ENCODE measurements at regions not wholly inside any gene's neighbourhood (a gene's known extent, or its start where the extent isn't known, plus 50 kb on each side); places are given as distances from the start of the nearest gene placed in this dataset.

GRCh38 chr5:155959082-155959481 lies 367.9 kb upstream of the SGCD start:
- CTCF ChIA-PET, result interaction anchor here (1.2 kb wide), 1 partner anchor 15 kb away, joined by 3 read pairs; no protein-coding TSS in a partner anchor
- TF ChIP-seq IRF1 (CRISPR knock-in tag; IDR thresholded peaks at IDR 0.05), result no peak
- no peak for TF ChIP-seq RELA (CRISPR knock-in tag; IDR thresholded peaks at IDR 0.05; ENCODE audit: borderline replicate concordance)
- TF ChIP-seq FOXK1 (CRISPR knock-in tag; IDR thresholded peaks at IDR 0.05), result no peak
- no peak for TF ChIP-seq ZNF263 (CRISPR knock-in tag; IDR thresholded peaks at IDR 0.05; ENCODE audit: low read depth)
- TF ChIP-seq NFYB (CRISPR knock-in tag; conservative IDR thresholded peaks at IDR 0.05; ENCODE audit: low read depth), result no peak
- TF ChIP-seq, protein P1, sequence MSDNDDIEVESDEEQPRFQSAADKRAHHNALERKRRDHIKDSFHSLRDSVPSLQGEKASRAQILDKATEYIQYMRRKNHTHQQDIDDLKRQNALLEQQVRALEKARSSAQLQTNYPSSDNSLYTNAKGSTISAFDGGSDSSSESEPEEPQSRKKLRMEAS (CRISPR knock-in tag; IDR thresholded peaks at IDR 0.05), result no peak
- TF ChIP-seq, protein P2, sequence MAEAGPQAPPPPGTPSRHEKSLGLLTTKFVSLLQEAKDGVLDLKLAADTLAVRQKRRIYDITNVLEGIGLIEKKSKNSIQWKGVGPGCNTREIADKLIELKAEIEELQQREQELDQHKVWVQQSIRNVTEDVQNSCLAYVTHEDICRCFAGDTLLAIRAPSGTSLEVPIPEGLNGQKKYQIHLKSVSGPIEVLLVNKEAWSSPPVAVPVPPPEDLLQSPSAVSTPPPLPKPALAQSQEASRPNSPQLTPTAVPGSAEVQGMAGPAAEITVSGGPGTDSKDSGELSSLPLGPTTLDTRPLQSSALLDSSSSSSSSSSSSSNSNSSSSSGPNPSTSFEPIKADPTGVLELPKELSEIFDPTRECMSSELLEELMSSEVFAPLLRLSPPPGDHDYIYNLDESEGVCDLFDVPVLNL (CRISPR knock-in tag; IDR thresholded peaks at IDR 0.05; ENCODE audit: borderline replicate concordance, low read depth), result no peak
- TF ChIP-seq ZNF121 (CRISPR knock-in tag; IDR thresholded peaks at IDR 0.05), result no peak
- TF ChIP-seq, protein P3, sequence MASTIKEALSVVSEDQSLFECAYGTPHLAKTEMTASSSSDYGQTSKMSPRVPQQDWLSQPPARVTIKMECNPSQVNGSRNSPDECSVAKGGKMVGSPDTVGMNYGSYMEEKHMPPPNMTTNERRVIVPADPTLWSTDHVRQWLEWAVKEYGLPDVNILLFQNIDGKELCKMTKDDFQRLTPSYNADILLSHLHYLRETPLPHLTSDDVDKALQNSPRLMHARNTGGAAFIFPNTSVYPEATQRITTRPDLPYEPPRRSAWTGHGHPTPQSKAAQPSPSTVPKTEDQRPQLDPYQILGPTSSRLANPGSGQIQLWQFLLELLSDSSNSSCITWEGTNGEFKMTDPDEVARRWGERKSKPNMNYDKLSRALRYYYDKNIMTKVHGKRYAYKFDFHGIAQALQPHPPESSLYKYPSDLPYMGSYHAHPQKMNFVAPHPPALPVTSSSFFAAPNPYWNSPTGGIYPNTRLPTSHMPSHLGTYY (CRISPR knock-in tag; IDR thresholded peaks at IDR 0.05), result no peak
- TF ChIP-seq, protein P4, sequence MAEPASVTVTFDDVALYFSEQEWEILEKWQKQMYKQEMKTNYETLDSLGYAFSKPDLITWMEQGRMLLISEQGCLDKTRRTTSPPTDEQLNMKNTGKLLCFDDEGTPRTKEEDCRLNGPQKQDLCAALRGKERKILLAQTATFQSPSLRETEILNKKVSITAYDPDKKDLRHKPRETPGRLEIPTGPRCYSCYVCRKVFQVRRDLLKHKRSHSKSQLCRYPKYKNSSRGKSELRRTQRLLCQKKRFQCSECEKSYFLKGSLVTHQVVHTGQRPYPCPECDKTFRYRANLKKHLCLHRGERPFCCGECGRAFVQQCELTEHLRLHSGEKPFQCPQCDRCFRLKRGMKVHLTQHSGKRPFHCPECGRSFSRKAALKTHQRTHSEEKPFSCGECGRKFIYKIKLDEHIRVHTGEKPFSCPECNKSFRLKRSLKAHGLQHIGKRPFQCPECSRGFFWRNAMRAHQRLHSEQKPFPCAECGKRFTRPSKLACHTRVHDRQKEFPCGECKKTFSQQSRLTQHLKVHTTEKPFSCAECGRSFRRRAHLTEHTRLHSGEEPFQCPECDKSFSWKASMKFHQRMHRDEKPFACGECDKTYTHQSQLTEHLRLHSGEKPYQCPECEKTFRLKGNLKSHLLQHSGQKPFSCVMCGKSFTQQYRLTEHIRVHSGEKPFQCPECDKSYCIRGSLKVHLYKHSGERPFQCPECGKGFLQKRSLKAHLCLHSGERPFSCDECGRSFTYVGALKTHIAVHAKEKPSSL (CRISPR knock-in tag; conservative IDR thresholded peaks at IDR 0.05), result no peak
- no peak for TF ChIP-seq ELF4 (CRISPR knock-in tag; IDR thresholded peaks at IDR 0.05; ENCODE audit: low read depth)
- TF ChIP-seq FOXP1 (CRISPR knock-in tag; IDR thresholded peaks at IDR 0.05; ENCODE audit: borderline replicate concordance), result no peak
- TF ChIP-seq ZSCAN18 (CRISPR knock-in tag; IDR thresholded peaks at IDR 0.05), result no peak
- no peak for TF ChIP-seq ZNF416 (CRISPR knock-in tag; IDR thresholded peaks at IDR 0.05)
- TF ChIP-seq OVOL2 (CRISPR knock-in tag; IDR thresholded peaks at IDR 0.05; ENCODE audit: borderline replicate concordance), result no peak
- no peak for TF ChIP-seq ZNF317 (CRISPR knock-in tag; IDR thresholded peaks at IDR 0.05; ENCODE audit: borderline replicate concordance, low read depth)
- TF ChIP-seq GABPB1 (CRISPR knock-in tag; IDR thresholded peaks at IDR 0.05), result no peak
- TF ChIP-seq, protein P5, sequence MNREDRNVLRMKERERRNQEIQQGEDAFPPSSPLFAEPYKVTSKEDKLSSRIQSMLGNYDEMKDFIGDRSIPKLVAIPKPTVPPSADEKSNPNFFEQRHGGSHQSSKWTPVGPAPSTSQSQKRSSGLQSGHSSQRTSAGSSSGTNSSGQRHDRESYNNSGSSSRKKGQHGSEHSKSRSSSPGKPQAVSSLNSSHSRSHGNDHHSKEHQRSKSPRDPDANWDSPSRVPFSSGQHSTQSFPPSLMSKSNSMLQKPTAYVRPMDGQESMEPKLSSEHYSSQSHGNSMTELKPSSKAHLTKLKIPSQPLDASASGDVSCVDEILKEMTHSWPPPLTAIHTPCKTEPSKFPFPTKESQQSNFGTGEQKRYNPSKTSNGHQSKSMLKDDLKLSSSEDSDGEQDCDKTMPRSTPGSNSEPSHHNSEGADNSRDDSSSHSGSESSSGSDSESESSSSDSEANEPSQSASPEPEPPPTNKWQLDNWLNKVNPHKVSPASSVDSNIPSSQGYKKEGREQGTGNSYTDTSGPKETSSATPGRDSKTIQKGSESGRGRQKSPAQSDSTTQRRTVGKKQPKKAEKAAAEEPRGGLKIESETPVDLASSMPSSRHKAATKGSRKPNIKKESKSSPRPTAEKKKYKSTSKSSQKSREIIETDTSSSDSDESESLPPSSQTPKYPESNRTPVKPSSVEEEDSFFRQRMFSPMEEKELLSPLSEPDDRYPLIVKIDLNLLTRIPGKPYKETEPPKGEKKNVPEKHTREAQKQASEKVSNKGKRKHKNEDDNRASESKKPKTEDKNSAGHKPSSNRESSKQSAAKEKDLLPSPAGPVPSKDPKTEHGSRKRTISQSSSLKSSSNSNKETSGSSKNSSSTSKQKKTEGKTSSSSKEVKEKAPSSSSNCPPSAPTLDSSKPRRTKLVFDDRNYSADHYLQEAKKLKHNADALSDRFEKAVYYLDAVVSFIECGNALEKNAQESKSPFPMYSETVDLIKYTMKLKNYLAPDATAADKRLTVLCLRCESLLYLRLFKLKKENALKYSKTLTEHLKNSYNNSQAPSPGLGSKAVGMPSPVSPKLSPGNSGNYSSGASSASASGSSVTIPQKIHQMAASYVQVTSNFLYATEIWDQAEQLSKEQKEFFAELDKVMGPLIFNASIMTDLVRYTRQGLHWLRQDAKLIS (CRISPR knock-in tag; IDR thresholded peaks at IDR 0.05; ENCODE audit: borderline replicate concordance), result no peak
- no peak for TF ChIP-seq MXD4 (CRISPR knock-in tag; IDR thresholded peaks at IDR 0.05; ENCODE audit: borderline replicate concordance)

More at GRCh38 chr5:155959082-155959481, 367.9 kb upstream of the SGCD start:
- H3K36me3 Mint-ChIP-seq, result no peaks in the 10 kb centered on the region
- no peak overlapping the region for H3K27ac Mint-ChIP-seq
- no peak for DNase-seq (ENCODE audit: low spot score)
- no peak for ATAC-seq
- no peak overlapping the region for H3K4me3 Mint-ChIP-seq
- no peaks in the 10 kb centered on the region for H3K9me3 Mint-ChIP-seq
- POLR2A ChIA-PET, result no interaction called here
- H3K4me1 Mint-ChIP-seq, result peaks cover 5% of the 10 kb centered on the region; the same call in 1 of the 2 replicates
- no peaks in the 10 kb centered on the region for H3K27me3 Mint-ChIP-seq (ENCODE audit: low read depth)
